ENCODE measurements at regions not wholly inside any gene's neighbourhood (a gene's known extent, or its start where the extent isn't known, plus 50 kb on each side); places are given as distances from the start of the nearest gene placed in this dataset.
A peak's percentile ranks its signal among the peaks of the same experiment; 100 is the strongest.

DNA sequence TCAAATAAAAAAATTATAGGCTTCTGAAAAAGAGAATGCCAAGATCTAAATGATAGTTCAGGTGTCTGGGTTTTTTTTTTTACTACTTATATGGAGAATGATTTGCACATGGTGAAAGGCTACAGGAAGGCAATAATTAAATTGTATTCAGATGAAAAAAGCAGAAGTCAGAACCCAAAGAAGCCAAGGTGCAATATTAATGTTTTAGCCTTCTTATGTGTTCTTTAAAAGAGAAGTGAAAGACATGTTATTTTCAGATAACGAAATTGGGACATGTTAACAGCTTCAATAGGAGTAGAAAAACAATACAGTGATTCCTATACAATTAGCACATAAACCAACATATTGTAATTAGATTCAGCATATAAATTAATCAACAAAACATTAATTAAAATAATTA is 452.9 kb upstream of the PRMT6 start:
- Histone ChIP-seq H3K27ac (replicated peaks; ENCODE audit: low read length) (no peak overlapping the region), H3K4me2 (ENCODE audit: insufficient read depth, low read length, poor library complexity, severe bottlenecking) (no peak overlapping the region), H3K4me1 (ENCODE audit: control insufficient read depth in 2 of 2, insufficient read depth in 1 of 2, low read depth in 1 of 2, low read length in 2 of 2) (no peaks in the 10 kb centered on the region), H2BK120ac (ENCODE audit: low read depth, low read length) (no peak overlapping the region), H3K18ac (ENCODE audit: low read length) (no peak overlapping the region), H2BK12ac (ENCODE audit: low read length) (no peak overlapping the region), H3K23ac (ENCODE audit: low read depth, low read length, poor library complexity) (no peak overlapping the region), H4K91ac (ENCODE audit: low read depth, low read length, poor library complexity) (no peak overlapping the region), H3K27me3 (ENCODE audit: control insufficient read depth in 3 of 3, insufficient read depth in 3 of 3, low read depth in 1 of 3, low read length in 3 of 3) (no peaks in the 10 kb centered on the region), H3K9ac (ENCODE audit: low read depth, low read length, poor library complexity) (no peak overlapping the region), H2BK5ac (ENCODE audit: low read length) (no peak overlapping the region), H3K14ac (ENCODE audit: low read length) (no peak overlapping the region), H3K4me3 (ENCODE audit: low read length in 2 of 2) (no peak overlapping the region), H4K8ac (ENCODE audit: low read depth, low read length) (no peak overlapping the region), H3K9me3 (replicated peaks in 1 of 2; ENCODE audit: control insufficient read depth in 2 of 2, insufficient read depth in 1 of 2, low read depth in 1 of 2, low read length in 2 of 2) (no peaks in the 10 kb centered on the region), H3K4ac (ENCODE audit: low read length) (no peak overlapping the region), H2AK5ac (ENCODE audit: low read depth, low read length) (no peak overlapping the region), H3K79me1 (ENCODE audit: low read depth, low read length) (no peaks in the 10 kb centered on the region), H2BK15ac (ENCODE audit: low read length) (no peak overlapping the region), H2AFZ (ENCODE audit: low read length) (no peak overlapping the region), H3K36me3 (replicated peaks in 1 of 2; ENCODE audit: control insufficient read depth in 2 of 2, insufficient read depth in 2 of 2, low read length in 2 of 2) (no peaks in the 10 kb centered on the region)
- DNase-seq (ENCODE audit: low spot score) = no peak
- WGBS, 2 donors (ENCODE audit: extremely low coverage in 2 of 2, insufficient read length in 2 of 2, insufficient replicate concordance in 1 of 2) = no CpG with 5 or more reads among the region's 1 CpG

DNA sequence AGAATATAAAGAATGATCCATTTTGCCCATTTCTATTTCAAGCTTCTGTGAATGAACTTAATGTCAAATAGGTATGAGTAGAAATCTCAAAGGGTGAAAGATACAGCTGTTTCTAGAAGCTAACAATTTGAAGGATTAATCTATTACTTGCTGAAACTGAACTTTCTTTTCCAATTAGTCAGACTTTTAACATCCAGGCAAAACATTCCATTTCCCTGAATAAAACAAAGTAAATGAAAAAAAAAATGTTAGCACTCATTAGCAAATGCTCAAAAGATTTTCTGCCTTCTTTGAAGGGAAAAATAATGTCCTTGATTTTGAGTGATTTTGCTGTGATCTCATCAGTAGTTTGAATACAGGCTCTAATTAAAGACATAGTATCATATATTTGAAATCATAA is 447.6 kb upstream of the PRMT6 start:
- H3K9me3 ChIP-seq (replicated peaks in 1 of 2; ENCODE audit: control insufficient read depth in 2 of 2, insufficient read depth in 1 of 2, low read depth in 1 of 2, low read length in 2 of 2) = no peaks in the 10 kb centered on the region
- no peaks in the 10 kb centered on the region for H3K79me1 ChIP-seq (ENCODE audit: low read depth, low read length)
- no peak overlapping the region for H2AK5ac ChIP-seq (ENCODE audit: low read depth, low read length)
- no peaks in the 10 kb centered on the region for H3K36me3 ChIP-seq (replicated peaks in 1 of 2; ENCODE audit: control insufficient read depth in 2 of 2, insufficient read depth in 2 of 2, low read length in 2 of 2)
- H4K91ac ChIP-seq (ENCODE audit: low read depth, low read length, poor library complexity) = no peak overlapping the region
- H3K4me3 ChIP-seq (ENCODE audit: low read length in 2 of 2) = no peak overlapping the region
- H3K14ac ChIP-seq (ENCODE audit: low read length) = no peak overlapping the region
- no peak overlapping the region for H4K8ac ChIP-seq (ENCODE audit: low read depth, low read length)
- H3K4ac ChIP-seq (ENCODE audit: low read length) = no peak overlapping the region
- H3K4me2 ChIP-seq (ENCODE audit: insufficient read depth, low read length, poor library complexity, severe bottlenecking) = no peak overlapping the region
- DNase-seq (ENCODE audit: low spot score) = no peak
- no peak overlapping the region for H3K18ac ChIP-seq (ENCODE audit: low read length)
- no peak overlapping the region for H2BK120ac ChIP-seq (ENCODE audit: low read depth, low read length)
- H3K23ac ChIP-seq (ENCODE audit: low read depth, low read length, poor library complexity) = no peak overlapping the region
- H3K4me1 ChIP-seq (ENCODE audit: control insufficient read depth in 2 of 2, insufficient read depth in 1 of 2, low read depth in 1 of 2, low read length in 2 of 2) = no peaks in the 10 kb centered on the region
- no peak overlapping the region for H3K27ac ChIP-seq (replicated peaks; ENCODE audit: low read length)
- no peak overlapping the region for H2AFZ ChIP-seq (ENCODE audit: low read length)
- H2BK5ac ChIP-seq (ENCODE audit: low read length) = no peak overlapping the region
- no peaks in the 10 kb centered on the region for H3K27me3 ChIP-seq (ENCODE audit: control insufficient read depth in 3 of 3, insufficient read depth in 3 of 3, low read depth in 1 of 3, low read length in 3 of 3)
- no peak overlapping the region for H2BK12ac ChIP-seq (ENCODE audit: low read length)
- no peak overlapping the region for H3K9ac ChIP-seq (ENCODE audit: low read depth, low read length, poor library complexity)
- no peak overlapping the region for H2BK15ac ChIP-seq (ENCODE audit: low read length)

DNA sequence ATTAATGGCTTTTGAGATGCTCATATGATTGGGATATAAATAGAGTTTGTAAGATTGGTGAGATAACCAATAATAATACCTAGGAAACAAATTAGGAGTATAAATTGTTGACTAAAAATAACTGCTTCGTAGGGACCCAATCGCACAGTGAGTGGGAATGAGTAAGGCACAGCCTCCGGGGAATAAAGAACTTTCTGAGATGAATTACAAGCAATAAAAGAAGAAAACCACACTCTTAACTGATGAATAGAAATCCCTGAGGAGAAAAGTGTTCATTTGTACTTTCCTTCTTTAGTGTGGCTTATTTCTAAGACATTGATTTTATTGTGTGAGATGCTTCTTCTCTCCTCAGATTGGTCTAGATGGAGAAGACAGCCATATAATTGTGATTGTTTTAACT is 443.4 kb upstream of the PRMT6 start:
- H2BK12ac ChIP-seq (ENCODE audit: low read length) = no peak overlapping the region
- no peaks in the 10 kb centered on the region for H3K79me1 ChIP-seq (ENCODE audit: low read depth, low read length)
- no peak overlapping the region for H4K91ac ChIP-seq (ENCODE audit: low read depth, low read length, poor library complexity)
- H3K36me3 ChIP-seq (replicated peaks in 1 of 2; ENCODE audit: control insufficient read depth in 2 of 2, insufficient read depth in 2 of 2, low read length in 2 of 2) = no peaks in the 10 kb centered on the region
- H2AK5ac ChIP-seq (ENCODE audit: low read depth, low read length) = no peak overlapping the region
- H2BK15ac ChIP-seq (ENCODE audit: low read length) = no peak overlapping the region
- no peak overlapping the region for H3K4me3 ChIP-seq (ENCODE audit: low read length in 2 of 2)
- no peak overlapping the region for H3K4me2 ChIP-seq (ENCODE audit: insufficient read depth, low read length, poor library complexity, severe bottlenecking)
- H3K27ac ChIP-seq (replicated peaks; ENCODE audit: low read length) = no peak overlapping the region
- H3K27me3 ChIP-seq (ENCODE audit: control insufficient read depth in 3 of 3, insufficient read depth in 3 of 3, low read depth in 1 of 3, low read length in 3 of 3) = no peaks in the 10 kb centered on the region
- H3K4ac ChIP-seq (ENCODE audit: low read length) = no peak overlapping the region
- H3K14ac ChIP-seq (ENCODE audit: low read length) = no peak overlapping the region
- H4K8ac ChIP-seq (ENCODE audit: low read depth, low read length) = no peak overlapping the region
- no peak overlapping the region for H2AFZ ChIP-seq (ENCODE audit: low read length)
- H3K9me3 ChIP-seq (replicated peaks in 1 of 2; ENCODE audit: control insufficient read depth in 2 of 2, insufficient read depth in 1 of 2, low read depth in 1 of 2, low read length in 2 of 2) = no peaks in the 10 kb centered on the region
- H3K9ac ChIP-seq (ENCODE audit: low read depth, low read length, poor library complexity) = no peak overlapping the region
- no peak overlapping the region for H3K18ac ChIP-seq (ENCODE audit: low read length)
- no peak overlapping the region for H2BK5ac ChIP-seq (ENCODE audit: low read length)
- H2BK120ac ChIP-seq (ENCODE audit: low read depth, low read length) = no peak overlapping the region
- no peak for DNase-seq (ENCODE audit: low spot score)
- no peaks in the 10 kb centered on the region for H3K4me1 ChIP-seq (ENCODE audit: control insufficient read depth in 2 of 2, insufficient read depth in 1 of 2, low read depth in 1 of 2, low read length in 2 of 2)
- no peak overlapping the region for H3K23ac ChIP-seq (ENCODE audit: low read depth, low read length, poor library complexity)
- WGBS, 2 donors (ENCODE audit: extremely low coverage in 2 of 2, insufficient read length in 2 of 2, insufficient replicate concordance in 1 of 2) = no CpG with 5 or more reads among the region's 3 CpGs

DNA sequence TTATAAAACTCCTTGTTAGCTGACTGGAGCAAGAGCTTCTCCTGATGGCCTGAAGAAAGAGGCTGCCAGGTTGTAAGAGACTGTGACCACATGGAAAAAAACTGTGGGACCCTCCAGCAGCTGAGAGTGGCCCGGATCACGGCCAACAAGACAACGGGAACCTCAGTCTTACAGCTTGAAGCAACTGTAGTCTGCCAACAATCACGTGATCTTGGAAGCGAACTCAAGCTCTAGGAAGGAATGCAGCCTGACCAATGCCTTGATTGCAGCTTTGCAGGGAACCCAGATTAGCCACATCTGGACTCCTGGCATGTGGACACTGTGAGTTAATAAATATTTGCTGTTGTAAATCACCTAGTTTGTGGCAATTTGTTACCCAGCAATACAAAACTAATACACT is 442.6 kb upstream of the PRMT6 start:
- Histone ChIP-seq H3K4me1 (ENCODE audit: control insufficient read depth in 2 of 2, insufficient read depth in 1 of 2, low read depth in 1 of 2, low read length in 2 of 2) (no peaks in the 10 kb centered on the region), H3K9ac (ENCODE audit: low read depth, low read length, poor library complexity) (no peak overlapping the region), H3K27ac (replicated peaks; ENCODE audit: low read length) (no peak overlapping the region), H2BK15ac (ENCODE audit: low read length) (no peak overlapping the region), H2BK120ac (ENCODE audit: low read depth, low read length) (no peak overlapping the region), H3K23ac (ENCODE audit: low read depth, low read length, poor library complexity) (no peak overlapping the region), H2AFZ (ENCODE audit: low read length) (no peak overlapping the region), H2BK5ac (ENCODE audit: low read length) (no peak overlapping the region), H3K9me3 (replicated peaks in 1 of 2; ENCODE audit: control insufficient read depth in 2 of 2, insufficient read depth in 1 of 2, low read depth in 1 of 2, low read length in 2 of 2) (no peaks in the 10 kb centered on the region), H3K4ac (ENCODE audit: low read length) (no peak overlapping the region), H2AK5ac (ENCODE audit: low read depth, low read length) (no peak overlapping the region), H4K8ac (ENCODE audit: low read depth, low read length) (no peak overlapping the region), H3K18ac (ENCODE audit: low read length) (no peak overlapping the region), H2BK12ac (ENCODE audit: low read length) (no peak overlapping the region), H3K36me3 (replicated peaks in 1 of 2; ENCODE audit: control insufficient read depth in 2 of 2, insufficient read depth in 2 of 2, low read length in 2 of 2) (no peaks in the 10 kb centered on the region), H3K14ac (ENCODE audit: low read length) (peak overlapping the region; percentile 71), H4K91ac (ENCODE audit: low read depth, low read length, poor library complexity) (no peak overlapping the region), H3K27me3 (ENCODE audit: control insufficient read depth in 3 of 3, insufficient read depth in 3 of 3, low read depth in 1 of 3, low read length in 3 of 3) (no peaks in the 10 kb centered on the region), H3K4me2 (ENCODE audit: insufficient read depth, low read length, poor library complexity, severe bottlenecking) (no peak overlapping the region), H3K79me1 (ENCODE audit: low read depth, low read length) (no peaks in the 10 kb centered on the region), H3K4me3 (ENCODE audit: low read length in 2 of 2) (no peak overlapping the region)
- DNase-seq (ENCODE audit: low spot score) = no peak
- no CpG with 5 or more reads among the region's 5 CpGs for WGBS, 2 donors (ENCODE audit: extremely low coverage in 2 of 2, insufficient read length in 2 of 2, insufficient replicate concordance in 1 of 2)
